KBM-7 (cell line): ENCODE measurements at regions not wholly inside any gene's neighbourhood (a gene's known extent, or its start where the extent isn't known, plus 50 kb on each side); places are given as distances from the start of the nearest gene placed in this dataset.

Experiments
- DNase-seq: peaks from one replicate; pipeline ENCODE4 v3.0.0-alpha.2; 2015
- in situ Hi-C: fragments of 300-500 bp; cut with MboI; formaldehyde crosslinking; loops from 2 replicates; pipeline ENCODE4 v1.14.3; 2020; ENCODE audit warnings: low sequenced_read_pairs, low pct_unique_long_range_greater_than_20kb, mixed read lengths

- in situ Hi-C loops: no loop called here
- no peak for DNase-seq
Observed at GRCh38 chr7:22676385-22676784, 50.6 kb upstream of the IL6 start.

DNA sequence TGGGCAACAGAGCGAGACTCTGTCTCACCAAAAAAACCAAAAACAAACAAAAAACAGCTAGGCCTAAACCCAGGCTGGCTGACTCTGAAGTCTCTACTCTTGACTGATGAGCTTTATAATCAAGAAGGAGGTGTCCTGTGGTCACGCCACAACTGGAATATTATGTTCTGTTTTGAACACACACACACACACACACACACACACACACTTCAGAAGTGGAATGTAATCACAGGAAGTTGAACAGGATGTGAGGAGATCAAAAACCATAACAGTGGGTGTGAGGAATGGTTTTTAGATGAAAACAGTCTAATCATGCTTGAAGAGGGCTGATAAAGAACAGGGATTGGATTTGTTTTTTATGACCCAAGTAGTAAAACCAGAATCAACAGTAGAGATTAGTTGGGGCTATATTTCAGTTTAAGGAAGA, 51.1 kb upstream of the IL6 start:
- no peak for DNase-seq
- in situ Hi-C loops: no loop called here

DNA sequence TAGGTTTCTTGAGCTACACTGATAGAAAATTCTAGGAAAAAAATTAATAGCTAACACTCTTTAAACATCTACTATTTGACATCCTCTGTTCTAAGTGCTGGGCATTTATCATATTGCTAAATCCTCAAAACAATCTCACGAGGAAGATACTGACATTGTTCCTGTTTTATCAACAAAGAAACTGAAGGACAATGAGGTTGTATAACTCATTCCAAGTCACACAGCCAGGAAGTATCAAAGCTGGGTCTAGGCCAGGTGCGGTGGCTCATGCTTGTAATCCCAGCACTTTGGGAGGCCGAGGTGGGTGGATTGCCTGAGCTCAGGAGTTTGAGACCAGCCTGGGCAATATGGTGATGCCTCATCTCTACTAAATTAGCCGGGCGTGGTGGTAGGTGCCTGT, 51.6 kb upstream of the IL6 start:
- in situ Hi-C loops: no loop called here
- no peak for DNase-seq

GRCh38 chr7:22672846-22673680, 53.9 kb upstream of the IL6 start:
- in situ Hi-C loops: no loop called here
- DNase-seq: no peak

- in situ Hi-C loops: no loop called here
- no peak for DNase-seq
Observed at GRCh38 chr7:22671177-22671879, 55.7 kb upstream of the IL6 start.

DNA sequence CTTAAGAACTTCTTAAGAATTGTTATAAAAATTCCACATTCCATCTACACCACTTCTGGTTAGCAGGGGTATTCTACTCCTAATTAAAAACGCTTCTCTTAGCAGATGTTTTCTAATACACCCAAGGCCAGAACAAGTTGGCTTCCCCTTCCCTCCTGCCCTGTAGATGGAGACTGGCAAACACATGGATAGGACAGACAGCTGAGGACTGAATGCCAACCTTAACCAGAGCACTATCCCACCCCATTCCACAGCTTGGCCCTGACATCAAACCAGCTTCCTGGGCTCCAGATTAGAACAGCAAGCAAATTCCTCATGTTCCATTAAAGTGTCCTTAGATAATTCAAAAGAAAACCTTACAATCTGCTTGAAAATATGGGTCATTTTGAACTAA, 56.6 kb upstream of the IL6 start:
- in situ Hi-C loops: no loop called here
- DNase-seq: no peak

DNA sequence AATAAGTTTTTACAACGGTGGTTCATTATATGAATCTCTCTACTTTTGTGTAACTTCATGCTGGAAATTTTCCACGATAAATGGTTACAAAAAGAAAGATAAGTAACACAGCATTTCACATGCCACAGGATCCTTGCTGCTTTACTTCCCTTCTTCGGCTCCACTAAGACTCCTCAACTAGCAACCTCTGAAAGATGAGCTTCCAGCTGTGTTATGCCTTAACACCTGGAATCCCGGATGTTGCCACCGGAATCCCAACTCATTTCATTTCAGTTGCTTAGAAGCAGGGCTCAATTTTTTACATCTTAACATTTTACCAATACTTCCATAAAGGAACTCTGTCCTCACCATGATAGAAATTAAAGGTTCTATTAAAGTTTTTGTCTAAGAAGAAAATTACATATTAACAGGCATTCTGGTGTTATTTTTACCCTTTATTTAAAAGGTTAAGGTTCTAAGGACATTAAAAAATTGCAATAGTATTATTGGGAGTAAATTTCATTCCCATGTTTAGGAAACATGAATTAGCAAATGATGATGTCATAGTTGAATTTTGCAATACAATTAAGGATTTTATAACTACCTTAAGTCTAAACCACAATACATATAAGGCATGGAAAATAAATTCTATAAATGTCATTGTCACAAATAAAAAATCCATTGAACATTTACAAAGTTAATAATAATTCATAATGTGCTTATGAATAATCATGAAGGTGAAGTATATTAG, 57.1 kb upstream of the IL6 start:
- DNase-seq: no peak
- in situ Hi-C loops: no loop called here

DNA sequence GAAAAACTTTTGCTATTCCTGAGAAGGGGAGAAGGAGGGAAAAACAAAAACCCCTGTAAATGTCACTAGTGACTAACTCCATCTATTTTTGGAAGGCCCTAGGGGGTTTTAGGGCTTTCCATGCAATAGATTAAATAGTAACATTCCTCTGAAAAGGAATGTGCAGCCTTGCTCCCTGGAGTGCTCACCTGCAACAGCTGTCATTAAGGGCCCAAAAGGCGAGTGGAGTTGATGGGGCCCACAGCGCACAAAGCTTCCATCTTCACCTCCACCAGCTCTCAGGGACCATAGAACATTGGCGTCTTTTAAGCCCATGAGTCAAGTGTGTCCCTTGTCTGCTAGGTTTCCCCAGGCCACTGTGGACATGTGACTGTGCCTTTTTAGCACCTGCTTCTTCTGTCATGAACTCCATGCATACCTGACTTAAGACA, 58.0 kb upstream of the IL6 start:
- DNase-seq: no peak
- in situ Hi-C loops: no loop called here

GRCh38 chr7:22667562-22668239, 59.3 kb upstream of the IL6 start:
- DNase-seq: no peak
- in situ Hi-C loops: no loop called here

GRCh38 chr7:22667187-22667561, 59.8 kb upstream of the IL6 start:
- in situ Hi-C loops: no loop called here
- no peak for DNase-seq

DNA sequence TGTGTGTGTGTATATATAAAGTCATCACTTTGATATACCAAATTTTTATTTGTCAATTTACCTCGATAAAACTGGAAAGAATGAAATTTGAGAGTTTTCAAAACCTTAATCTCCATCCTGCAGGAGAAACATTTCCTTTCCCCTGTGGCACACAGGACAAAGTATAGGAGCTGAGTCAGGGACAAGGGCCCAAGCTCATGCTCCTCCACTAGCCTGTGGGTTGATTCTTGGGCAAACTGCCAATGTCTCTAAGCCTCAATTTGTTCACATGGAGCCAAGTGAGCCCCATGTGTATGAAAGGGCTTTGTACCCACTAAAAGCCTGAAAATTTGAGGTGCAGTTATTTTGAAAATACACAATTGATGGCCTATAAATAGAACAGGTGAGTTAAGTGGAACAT, 60.3 kb upstream of the IL6 start:
- DNase-seq: no peak
- in situ Hi-C loops: no loop called here

GRCh38 chr7:22665923-22666322, 61.1 kb upstream of the IL6 start:
- in situ Hi-C loops: no loop called here
- no peak for DNase-seq

DNA sequence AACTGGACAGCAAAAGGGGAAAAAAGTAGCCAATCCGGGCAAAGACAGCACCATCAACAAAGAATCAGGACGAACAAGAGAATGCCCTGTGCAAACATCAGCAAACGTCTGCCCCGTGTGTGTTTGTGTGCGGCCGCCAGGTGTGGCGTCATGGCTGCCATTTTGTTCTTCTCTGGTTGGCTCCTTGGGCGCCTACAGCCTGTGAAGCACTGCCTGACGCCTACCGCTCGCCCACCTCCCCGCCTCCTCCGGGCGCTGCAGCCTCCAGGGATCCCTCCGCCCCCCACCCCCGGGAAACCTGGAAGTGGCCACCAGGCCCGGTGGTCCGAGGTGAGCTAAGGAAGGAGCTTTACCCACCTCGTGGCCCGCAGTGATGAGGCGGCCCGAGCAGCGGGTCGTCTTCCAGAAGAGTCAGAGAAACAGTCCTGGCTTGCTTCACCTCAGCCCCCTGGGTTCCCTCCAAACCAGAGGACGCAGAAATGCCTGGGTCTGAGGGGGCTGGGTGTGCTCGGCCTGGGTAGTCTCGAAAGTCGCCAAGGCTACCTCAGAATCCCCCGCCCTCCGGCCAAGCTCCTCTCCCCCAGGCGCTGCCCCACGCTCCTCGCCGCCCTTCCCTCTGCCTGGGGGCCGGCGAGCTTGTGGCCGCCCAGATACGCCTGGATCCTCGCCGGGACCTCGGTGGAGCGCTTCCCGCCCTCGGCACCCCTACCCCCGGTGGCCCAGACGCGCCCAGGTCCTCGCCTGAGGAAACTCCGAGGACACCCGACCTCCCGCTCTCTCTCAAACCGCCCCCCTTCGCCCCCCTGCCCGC, 61.8 kb upstream of the IL6 start:
- in situ Hi-C loops: no loop called here
- no peak for DNase-seq

GRCh38 chr7:22663721-22664120, 63.3 kb upstream of the IL6 start:
- in situ Hi-C loops: no loop called here
- no peak for DNase-seq

- DNase-seq: no peak
- in situ Hi-C loops: no loop called here
Observed at GRCh38 chr7:22663357-22663718, 63.7 kb upstream of the IL6 start.

DNA sequence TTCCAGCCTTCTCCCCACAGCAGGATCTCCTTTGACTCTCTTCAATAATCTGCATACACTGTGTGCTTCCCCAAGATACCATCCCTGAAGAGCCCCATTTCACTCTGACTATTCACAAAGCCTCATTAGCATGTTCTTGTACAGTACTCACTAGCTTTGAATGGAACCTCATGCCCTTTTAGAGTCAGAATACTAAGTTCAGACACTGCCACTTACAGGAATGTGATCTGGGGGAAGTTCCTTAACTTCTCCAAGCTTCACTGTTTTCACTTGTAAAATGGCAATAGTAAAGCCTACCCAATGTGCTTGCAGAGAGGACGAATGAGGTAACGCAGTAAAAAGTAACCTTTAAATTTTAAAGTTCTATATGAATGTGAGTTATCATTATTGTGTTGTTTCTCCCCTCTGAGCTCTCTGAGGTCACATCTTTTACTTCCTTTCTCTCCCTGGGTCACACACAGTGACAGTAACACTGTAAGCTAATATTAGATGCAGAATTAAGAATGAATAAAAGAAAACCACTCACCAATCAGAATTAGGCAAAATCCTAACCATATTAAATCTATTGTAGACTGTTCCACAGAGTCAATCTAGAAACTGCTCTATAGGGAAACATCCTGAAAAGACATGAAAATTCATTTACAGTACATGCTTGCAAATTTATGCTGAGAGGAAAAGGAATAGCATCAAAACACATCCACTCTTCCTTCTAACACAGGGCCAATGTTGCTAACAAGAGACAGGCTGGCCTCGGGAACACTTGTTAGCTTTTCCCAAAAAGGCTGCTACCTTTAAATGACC, 64.2 kb upstream of the IL6 start:
- in situ Hi-C loops: no loop called here
- DNase-seq: no peak

GRCh38 chr7:22662036-22662435, 65.0 kb upstream of the IL6 start:
- in situ Hi-C loops: no loop called here
- DNase-seq: no peak

DNA sequence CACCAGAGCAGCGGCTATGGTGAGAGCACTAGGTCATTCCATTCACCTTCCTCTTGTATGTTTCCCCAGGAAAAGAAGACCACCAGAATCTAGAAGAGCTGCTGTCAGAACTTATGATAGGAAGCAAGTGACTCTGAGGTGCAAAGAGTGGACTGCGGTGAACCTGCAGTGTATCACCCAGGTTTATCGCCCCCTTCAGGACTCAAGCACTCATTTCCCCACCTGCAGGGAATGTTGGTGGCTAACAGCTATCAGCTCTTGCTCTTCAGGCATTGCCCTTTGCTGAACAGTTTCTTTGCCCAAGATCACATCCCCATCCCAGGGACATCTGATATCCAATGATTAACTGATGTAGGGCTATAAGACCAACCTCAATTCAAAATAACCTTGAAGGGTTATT, 66.3 kb upstream of the IL6 start:
- in situ Hi-C loops: no loop called here
- DNase-seq: no peak
